ENCODE measurements at regions not wholly inside any gene's neighbourhood (a gene's known extent, or its start where the extent isn't known, plus 50 kb on each side); places are given as distances from the start of the nearest gene placed in this dataset.

DNA sequence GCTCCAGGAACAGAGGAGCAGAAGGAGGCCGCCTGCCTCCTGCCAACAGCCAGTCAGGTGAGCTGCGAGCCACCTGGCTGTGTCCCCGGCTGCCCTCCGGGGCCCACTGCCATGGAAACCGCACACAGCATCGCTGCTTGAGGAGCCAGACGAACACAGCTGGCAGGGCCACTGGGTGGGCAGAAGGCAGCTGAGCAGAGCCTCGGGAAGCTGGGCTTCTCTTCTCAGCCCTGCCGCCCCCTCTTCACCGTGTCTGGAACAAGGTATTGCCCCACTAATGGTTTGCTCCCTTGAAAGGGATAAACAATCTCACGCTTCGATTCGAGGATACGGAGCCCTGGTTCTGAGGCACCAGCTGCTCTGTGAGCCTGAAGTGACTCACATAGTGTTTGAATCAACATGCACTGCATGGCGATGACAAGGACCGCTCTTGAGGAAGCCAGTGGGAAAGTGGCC, 63.7 kb upstream of the RUFY1 start:
- peak; percentile 30 to 49 for DNase-seq (ENCODE audit: low read depth in 2 of 2)
- H3K4me3 ChIP-seq (replicated peaks in 1 of 2; ENCODE audit: low read depth in 2 of 2, low read length in 2 of 2): no peak overlapping the region
- TF ChIP-seq, protein P1, sequence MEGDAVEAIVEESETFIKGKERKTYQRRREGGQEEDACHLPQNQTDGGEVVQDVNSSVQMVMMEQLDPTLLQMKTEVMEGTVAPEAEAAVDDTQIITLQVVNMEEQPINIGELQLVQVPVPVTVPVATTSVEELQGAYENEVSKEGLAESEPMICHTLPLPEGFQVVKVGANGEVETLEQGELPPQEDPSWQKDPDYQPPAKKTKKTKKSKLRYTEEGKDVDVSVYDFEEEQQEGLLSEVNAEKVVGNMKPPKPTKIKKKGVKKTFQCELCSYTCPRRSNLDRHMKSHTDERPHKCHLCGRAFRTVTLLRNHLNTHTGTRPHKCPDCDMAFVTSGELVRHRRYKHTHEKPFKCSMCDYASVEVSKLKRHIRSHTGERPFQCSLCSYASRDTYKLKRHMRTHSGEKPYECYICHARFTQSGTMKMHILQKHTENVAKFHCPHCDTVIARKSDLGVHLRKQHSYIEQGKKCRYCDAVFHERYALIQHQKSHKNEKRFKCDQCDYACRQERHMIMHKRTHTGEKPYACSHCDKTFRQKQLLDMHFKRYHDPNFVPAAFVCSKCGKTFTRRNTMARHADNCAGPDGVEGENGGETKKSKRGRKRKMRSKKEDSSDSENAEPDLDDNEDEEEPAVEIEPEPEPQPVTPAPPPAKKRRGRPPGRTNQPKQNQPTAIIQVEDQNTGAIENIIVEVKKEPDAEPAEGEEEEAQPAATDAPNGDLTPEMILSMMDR (IDR thresholded peaks at IDR 0.05; ENCODE audit: low read depth, low read length): no peak

- H3K4me3 ChIP-seq (replicated peaks in 1 of 2; ENCODE audit: low read depth in 2 of 2, low read length in 2 of 2): no peak overlapping the region
- DNase-seq (ENCODE audit: low read depth in 2 of 2): peak in 1 of 2 donors; percentile 30
- TF ChIP-seq, protein P1 (IDR thresholded peaks at IDR 0.05; ENCODE audit: low read depth, low read length): no peak
These were observed 64.3 kb upstream of the RUFY1 start for GRCh38 chr5:179485845-179486575.

- DNase-seq (ENCODE audit: low read depth in 2 of 2): no peak
- TF ChIP-seq, protein P1 (IDR thresholded peaks at IDR 0.05; ENCODE audit: low read depth, low read length): no peak
These were observed 65.6 kb upstream of the RUFY1 start for GRCh38 chr5:179484761-179485160.

GRCh38 chr5:179484201-179484600, 66.2 kb upstream of the RUFY1 start:
- no peak for DNase-seq (ENCODE audit: low read depth in 2 of 2)
- no peak overlapping the region for H3K4me3 ChIP-seq (replicated peaks in 1 of 2; ENCODE audit: low read depth in 2 of 2, low read length in 2 of 2)
- TF ChIP-seq, protein P1 (IDR thresholded peaks at IDR 0.05; ENCODE audit: low read depth, low read length): no peak

More at GRCh38 chr5:179484761-179485160, 65.6 kb upstream of the RUFY1 start:
- no peak overlapping the region for H3K4me3 ChIP-seq (replicated peaks in 1 of 2; ENCODE audit: low read depth in 2 of 2, low read length in 2 of 2)

DNA sequence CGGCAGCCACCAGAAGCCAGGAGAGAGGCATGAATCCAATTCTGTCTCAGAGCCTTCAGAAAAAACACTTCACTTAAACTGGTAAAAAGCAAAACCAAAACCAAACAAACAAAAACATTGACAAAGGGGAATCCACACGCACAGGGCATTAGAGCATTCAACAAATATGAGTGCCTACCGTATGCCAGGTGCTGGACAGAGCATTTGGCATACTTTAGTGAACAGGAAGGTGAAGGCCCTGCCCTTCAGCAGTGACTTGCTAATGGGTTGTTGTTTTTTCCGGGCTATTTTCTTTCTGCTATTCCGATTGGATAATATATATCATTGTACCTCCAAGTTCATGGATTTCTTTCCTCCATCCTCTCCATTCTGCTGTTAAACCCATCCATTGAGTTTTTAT, 71.7 kb upstream of the RUFY1 start:
- DNase-seq (ENCODE audit: low read depth in 2 of 2): no peak
- no peak overlapping the region for H3K4me3 ChIP-seq (replicated peaks in 1 of 2; ENCODE audit: low read depth in 2 of 2, low read length in 2 of 2)
- TF ChIP-seq, protein P1 (IDR thresholded peaks at IDR 0.05; ENCODE audit: low read depth, low read length): no peak

DNA sequence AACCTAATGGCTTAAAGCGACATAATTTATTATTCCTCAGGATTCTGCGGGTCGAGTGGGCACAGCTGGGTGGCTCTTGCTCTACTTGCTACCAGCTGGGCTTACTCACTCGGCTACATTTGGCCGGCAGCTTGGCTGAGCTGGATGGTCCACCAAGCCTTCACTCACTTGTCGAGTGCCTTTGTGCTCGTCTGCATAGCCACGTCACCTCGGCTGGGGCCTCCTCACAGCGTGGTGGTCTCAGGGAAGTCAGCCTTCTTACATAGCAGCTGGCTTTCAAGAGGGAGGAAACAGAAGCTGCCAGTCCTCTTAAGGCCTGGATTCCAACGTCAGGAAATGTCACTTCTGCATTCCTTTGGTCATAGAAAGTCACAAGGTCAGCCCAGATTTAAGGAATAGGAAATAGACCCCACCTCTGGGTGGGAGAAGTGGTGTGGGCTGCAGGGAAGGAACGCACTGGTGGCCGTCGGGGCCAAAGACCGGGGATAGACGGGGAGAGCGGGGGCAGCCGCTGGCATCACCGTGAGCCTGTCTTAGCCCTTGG, 75.1 kb upstream of the RUFY1 start:
- TF ChIP-seq, protein P1 (IDR thresholded peaks at IDR 0.05; ENCODE audit: low read depth, low read length): no peak
- peak in 1 of 2 donors; percentile 22 for DNase-seq (ENCODE audit: low read depth in 2 of 2)
- H3K4me3 ChIP-seq (replicated peaks in 1 of 2; ENCODE audit: low read depth in 2 of 2, low read length in 2 of 2): no peak overlapping the region
